ENCODE measurements at regions not wholly inside any gene's neighbourhood (a gene's known extent, or its start where the extent isn't known, plus 50 kb on each side); places are given as distances from the start of the nearest gene placed in this dataset.

GRCh38 chr16:64468515-64469090, 653.3 kb downstream of the CDH11 start:
- Histone ChIP-seq H3K27me3 (ENCODE audit: control insufficient read depth in 1 of 2, insufficient read depth in 2 of 2, low read length in 2 of 2) (no peaks in the 10 kb centered on the region), H3K4me1 (ENCODE audit: control insufficient read depth in 1 of 2, insufficient read depth in 2 of 2, low read length in 2 of 2) (no peaks in the 10 kb centered on the region), H3K9me3 (ENCODE audit: control insufficient read depth in 1 of 2, low read length in 2 of 2) (no peaks in the 10 kb centered on the region), H3K9ac (ENCODE audit: low read depth in 1 of 2, low read length in 2 of 2) (no peak overlapping the region), H3K4me3 (ENCODE audit: low read depth in 1 of 2, low read length in 2 of 2) (no peak overlapping the region), H3K27ac (ENCODE audit: low read depth, low read length) (no peak overlapping the region), H3K36me3 (ENCODE audit: control insufficient read depth in 1 of 2, insufficient read depth in 2 of 2, low read length in 2 of 2) (no peaks in the 10 kb centered on the region)

DNA sequence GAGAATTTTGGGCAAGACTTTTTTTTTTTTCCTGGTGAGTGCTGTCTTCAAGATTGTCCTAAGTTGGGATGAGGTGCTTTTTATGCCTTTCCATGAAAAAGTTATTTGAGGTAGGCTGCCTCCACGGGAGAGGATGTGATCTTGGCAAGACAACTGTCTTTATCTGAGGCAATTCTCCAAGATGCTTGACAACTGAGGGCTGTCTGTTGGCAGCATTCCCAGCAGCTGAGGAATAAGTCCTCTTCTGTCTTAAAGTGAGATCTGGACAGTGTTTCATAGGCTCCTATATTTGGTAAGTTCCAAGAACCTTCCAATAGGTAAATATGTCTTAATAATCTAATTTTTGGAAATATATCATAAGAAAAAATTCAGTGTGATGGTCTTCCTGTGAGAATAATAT, 662.0 kb downstream of the CDH11 start:
- Histone ChIP-seq H3K27ac (ENCODE audit: low read depth, low read length) (no peak overlapping the region), H3K9ac (ENCODE audit: low read depth in 1 of 2, low read length in 2 of 2) (no peak overlapping the region), H3K4me1 (ENCODE audit: control insufficient read depth in 1 of 2, insufficient read depth in 2 of 2, low read length in 2 of 2) (no peaks in the 10 kb centered on the region), H3K27me3 (ENCODE audit: control insufficient read depth in 1 of 2, insufficient read depth in 2 of 2, low read length in 2 of 2) (no peaks in the 10 kb centered on the region), H3K36me3 (ENCODE audit: control insufficient read depth in 1 of 2, insufficient read depth in 2 of 2, low read length in 2 of 2) (no peaks in the 10 kb centered on the region), H3K9me3 (ENCODE audit: control insufficient read depth in 1 of 2, low read length in 2 of 2) (no peaks in the 10 kb centered on the region), H3K4me3 (ENCODE audit: low read depth in 1 of 2, low read length in 2 of 2) (no peak overlapping the region)

DNA sequence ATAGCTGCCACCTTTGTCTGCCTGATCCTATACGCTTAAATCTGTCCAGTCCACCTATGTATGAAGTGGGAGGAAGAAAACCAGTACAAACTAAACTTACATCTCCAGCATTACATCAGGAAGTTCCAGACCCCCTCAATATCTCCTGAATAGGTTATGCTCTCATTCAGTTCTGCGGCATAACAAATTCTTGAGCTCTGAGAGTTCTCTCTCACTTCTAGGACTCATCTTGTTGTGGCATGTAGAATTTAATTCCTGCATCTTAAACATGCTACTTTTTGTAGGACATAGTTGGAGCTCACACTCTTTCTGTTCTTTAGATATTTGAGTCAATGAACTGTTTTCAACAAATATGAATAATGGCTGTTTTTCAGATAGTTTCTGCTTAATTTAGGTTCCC, 662.5 kb downstream of the CDH11 start:
- H3K9ac ChIP-seq (ENCODE audit: low read depth in 1 of 2, low read length in 2 of 2) = no peak overlapping the region
- no peak overlapping the region for H3K4me3 ChIP-seq (ENCODE audit: low read depth in 1 of 2, low read length in 2 of 2)
- no peaks in the 10 kb centered on the region for H3K4me1 ChIP-seq (ENCODE audit: control insufficient read depth in 1 of 2, insufficient read depth in 2 of 2, low read length in 2 of 2)
- no peaks in the 10 kb centered on the region for H3K36me3 ChIP-seq (ENCODE audit: control insufficient read depth in 1 of 2, insufficient read depth in 2 of 2, low read length in 2 of 2)
- no peak overlapping the region for H3K27ac ChIP-seq (ENCODE audit: low read depth, low read length)
- no peaks in the 10 kb centered on the region for H3K9me3 ChIP-seq (ENCODE audit: control insufficient read depth in 1 of 2, low read length in 2 of 2)
- H3K27me3 ChIP-seq (ENCODE audit: control insufficient read depth in 1 of 2, insufficient read depth in 2 of 2, low read length in 2 of 2) = no peaks in the 10 kb centered on the region

GRCh38 chr16:64455275-64455674, 666.6 kb downstream of the CDH11 start:
- no peaks in the 10 kb centered on the region for H3K9me3 ChIP-seq (ENCODE audit: control insufficient read depth in 1 of 2, low read length in 2 of 2)
- H3K4me3 ChIP-seq (ENCODE audit: low read depth in 1 of 2, low read length in 2 of 2) = no peak overlapping the region
- H3K27me3 ChIP-seq (ENCODE audit: control insufficient read depth in 1 of 2, insufficient read depth in 2 of 2, low read length in 2 of 2) = no peaks in the 10 kb centered on the region
- H3K9ac ChIP-seq (ENCODE audit: low read depth in 1 of 2, low read length in 2 of 2) = no peak overlapping the region
- no peak overlapping the region for H3K27ac ChIP-seq (ENCODE audit: low read depth, low read length)
- no peaks in the 10 kb centered on the region for H3K36me3 ChIP-seq (ENCODE audit: control insufficient read depth in 1 of 2, insufficient read depth in 2 of 2, low read length in 2 of 2)
- H3K4me1 ChIP-seq (ENCODE audit: control insufficient read depth in 1 of 2, insufficient read depth in 2 of 2, low read length in 2 of 2) = no peaks in the 10 kb centered on the region

- Histone ChIP-seq H3K4me3 (ENCODE audit: low read depth in 1 of 2, low read length in 2 of 2) (no peak overlapping the region), H3K9ac (ENCODE audit: low read depth in 1 of 2, low read length in 2 of 2) (no peak overlapping the region), H3K27ac (ENCODE audit: low read depth, low read length) (no peak overlapping the region), H3K36me3 (ENCODE audit: control insufficient read depth in 1 of 2, insufficient read depth in 2 of 2, low read length in 2 of 2) (no peaks in the 10 kb centered on the region), H3K4me1 (ENCODE audit: control insufficient read depth in 1 of 2, insufficient read depth in 2 of 2, low read length in 2 of 2) (no peaks in the 10 kb centered on the region), H3K9me3 (ENCODE audit: control insufficient read depth in 1 of 2, low read length in 2 of 2) (no peaks in the 10 kb centered on the region), H3K27me3 (ENCODE audit: control insufficient read depth in 1 of 2, insufficient read depth in 2 of 2, low read length in 2 of 2) (no peaks in the 10 kb centered on the region)
Measured at GRCh38 chr16:64453646-64454045, 668.2 kb downstream of the CDH11 start.

DNA sequence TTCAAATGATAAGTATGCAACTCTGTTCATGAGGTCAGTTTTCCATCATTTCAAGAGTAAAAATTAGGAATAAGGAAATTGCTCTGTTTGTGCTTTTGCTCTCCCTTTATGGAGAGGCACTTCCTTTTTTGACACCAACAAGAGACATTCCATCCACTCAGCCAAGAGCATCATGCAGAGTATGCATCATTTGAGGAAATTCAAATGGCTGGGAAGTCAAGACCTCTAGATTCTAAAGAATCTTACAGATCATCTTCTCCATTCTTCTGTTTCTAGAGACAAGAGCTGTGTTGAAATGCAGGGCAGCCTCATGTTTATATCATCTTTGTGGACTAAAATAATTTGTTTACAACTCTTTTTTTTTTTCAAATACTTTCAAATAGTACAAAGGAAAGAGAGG, 669.4 kb downstream of the CDH11 start:
- Histone ChIP-seq H3K27me3 (ENCODE audit: control insufficient read depth in 1 of 2, insufficient read depth in 2 of 2, low read length in 2 of 2) (no peaks in the 10 kb centered on the region), H3K27ac (ENCODE audit: low read depth, low read length) (no peak overlapping the region), H3K4me1 (ENCODE audit: control insufficient read depth in 1 of 2, insufficient read depth in 2 of 2, low read length in 2 of 2) (no peaks in the 10 kb centered on the region), H3K9me3 (ENCODE audit: control insufficient read depth in 1 of 2, low read length in 2 of 2) (no peaks in the 10 kb centered on the region), H3K4me3 (ENCODE audit: low read depth in 1 of 2, low read length in 2 of 2) (no peak overlapping the region), H3K36me3 (ENCODE audit: control insufficient read depth in 1 of 2, insufficient read depth in 2 of 2, low read length in 2 of 2) (no peaks in the 10 kb centered on the region), H3K9ac (ENCODE audit: low read depth in 1 of 2, low read length in 2 of 2) (no peak overlapping the region)

GRCh38 chr16:64450177-64450576, 671.7 kb downstream of the CDH11 start:
- no peak overlapping the region for H3K9ac ChIP-seq (ENCODE audit: low read depth in 1 of 2, low read length in 2 of 2)
- no peaks in the 10 kb centered on the region for H3K36me3 ChIP-seq (ENCODE audit: control insufficient read depth in 1 of 2, insufficient read depth in 2 of 2, low read length in 2 of 2)
- H3K27me3 ChIP-seq (ENCODE audit: control insufficient read depth in 1 of 2, insufficient read depth in 2 of 2, low read length in 2 of 2) = no peaks in the 10 kb centered on the region
- H3K4me3 ChIP-seq (ENCODE audit: low read depth in 1 of 2, low read length in 2 of 2) = no peak overlapping the region
- H3K9me3 ChIP-seq (ENCODE audit: control insufficient read depth in 1 of 2, low read length in 2 of 2) = no peaks in the 10 kb centered on the region
- no peak overlapping the region for H3K27ac ChIP-seq (ENCODE audit: low read depth, low read length)
- H3K4me1 ChIP-seq (ENCODE audit: control insufficient read depth in 1 of 2, insufficient read depth in 2 of 2, low read length in 2 of 2) = no peaks in the 10 kb centered on the region

DNA sequence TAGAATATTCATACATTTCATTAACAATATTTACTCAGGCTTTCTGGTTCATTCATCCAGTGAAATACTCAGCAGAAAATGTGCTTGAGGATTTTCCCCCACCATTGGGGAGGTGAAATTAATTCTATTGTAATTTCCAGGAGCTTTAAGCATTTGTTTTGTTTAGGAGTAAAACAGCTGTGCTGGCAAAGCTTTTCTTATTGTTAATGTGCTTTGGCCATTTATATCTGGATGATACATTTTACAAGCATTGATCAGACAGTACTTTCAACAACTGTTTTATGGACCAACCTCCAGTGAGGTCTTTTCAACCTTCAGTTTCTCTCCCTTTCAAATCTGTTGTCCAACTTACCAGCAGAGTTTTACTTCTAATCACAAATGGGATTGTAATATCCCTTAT, 672.4 kb downstream of the CDH11 start:
- no peaks in the 10 kb centered on the region for H3K4me1 ChIP-seq (ENCODE audit: control insufficient read depth in 1 of 2, insufficient read depth in 2 of 2, low read length in 2 of 2)
- H3K9me3 ChIP-seq (ENCODE audit: control insufficient read depth in 1 of 2, low read length in 2 of 2) = no peaks in the 10 kb centered on the region
- H3K27ac ChIP-seq (ENCODE audit: low read depth, low read length) = no peak overlapping the region
- no peaks in the 10 kb centered on the region for H3K27me3 ChIP-seq (ENCODE audit: control insufficient read depth in 1 of 2, insufficient read depth in 2 of 2, low read length in 2 of 2)
- H3K9ac ChIP-seq (ENCODE audit: low read depth in 1 of 2, low read length in 2 of 2) = no peak overlapping the region
- H3K36me3 ChIP-seq (ENCODE audit: control insufficient read depth in 1 of 2, insufficient read depth in 2 of 2, low read length in 2 of 2) = no peaks in the 10 kb centered on the region
- no peak overlapping the region for H3K4me3 ChIP-seq (ENCODE audit: low read depth in 1 of 2, low read length in 2 of 2)

DNA sequence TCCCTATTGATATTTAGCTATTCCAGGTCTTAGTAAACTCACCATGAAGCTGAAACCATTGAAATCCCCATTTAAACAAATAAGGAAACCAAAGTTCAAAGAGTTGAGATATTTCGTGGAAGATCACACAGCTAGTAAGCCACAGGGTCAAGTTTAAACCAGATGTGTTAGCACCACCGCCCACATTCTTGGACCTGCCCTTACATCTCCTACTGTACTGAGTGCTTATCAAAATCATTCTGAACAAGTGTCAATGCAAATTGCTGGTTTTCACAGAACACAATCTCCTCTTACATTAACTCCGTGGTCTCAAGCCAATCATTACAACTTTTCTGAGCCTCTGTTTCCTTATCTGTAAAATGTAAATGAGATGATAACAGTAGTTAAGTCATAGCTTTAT, 676.2 kb downstream of the CDH11 start:
- Histone ChIP-seq H3K4me1 (ENCODE audit: control insufficient read depth in 1 of 2, insufficient read depth in 2 of 2, low read length in 2 of 2) (no peaks in the 10 kb centered on the region), H3K36me3 (ENCODE audit: control insufficient read depth in 1 of 2, insufficient read depth in 2 of 2, low read length in 2 of 2) (no peaks in the 10 kb centered on the region), H3K27me3 (ENCODE audit: control insufficient read depth in 1 of 2, insufficient read depth in 2 of 2, low read length in 2 of 2) (no peaks in the 10 kb centered on the region), H3K27ac (ENCODE audit: low read depth, low read length) (no peak overlapping the region), H3K9ac (ENCODE audit: low read depth in 1 of 2, low read length in 2 of 2) (no peak overlapping the region), H3K4me3 (ENCODE audit: low read depth in 1 of 2, low read length in 2 of 2) (no peak overlapping the region), H3K9me3 (ENCODE audit: control insufficient read depth in 1 of 2, low read length in 2 of 2) (no peaks in the 10 kb centered on the region)

- Histone ChIP-seq H3K36me3 (ENCODE audit: control insufficient read depth in 1 of 2, insufficient read depth in 2 of 2, low read length in 2 of 2) (no peaks in the 10 kb centered on the region), H3K9me3 (ENCODE audit: control insufficient read depth in 1 of 2, low read length in 2 of 2) (no peaks in the 10 kb centered on the region), H3K4me3 (ENCODE audit: low read depth in 1 of 2, low read length in 2 of 2) (no peak overlapping the region), H3K4me1 (ENCODE audit: control insufficient read depth in 1 of 2, insufficient read depth in 2 of 2, low read length in 2 of 2) (no peaks in the 10 kb centered on the region), H3K27me3 (ENCODE audit: control insufficient read depth in 1 of 2, insufficient read depth in 2 of 2, low read length in 2 of 2) (no peaks in the 10 kb centered on the region), H3K27ac (ENCODE audit: low read depth, low read length) (no peak overlapping the region), H3K9ac (ENCODE audit: low read depth in 1 of 2, low read length in 2 of 2) (no peak overlapping the region)
Measured at GRCh38 chr16:64445245-64445644, 676.6 kb downstream of the CDH11 start.

DNA sequence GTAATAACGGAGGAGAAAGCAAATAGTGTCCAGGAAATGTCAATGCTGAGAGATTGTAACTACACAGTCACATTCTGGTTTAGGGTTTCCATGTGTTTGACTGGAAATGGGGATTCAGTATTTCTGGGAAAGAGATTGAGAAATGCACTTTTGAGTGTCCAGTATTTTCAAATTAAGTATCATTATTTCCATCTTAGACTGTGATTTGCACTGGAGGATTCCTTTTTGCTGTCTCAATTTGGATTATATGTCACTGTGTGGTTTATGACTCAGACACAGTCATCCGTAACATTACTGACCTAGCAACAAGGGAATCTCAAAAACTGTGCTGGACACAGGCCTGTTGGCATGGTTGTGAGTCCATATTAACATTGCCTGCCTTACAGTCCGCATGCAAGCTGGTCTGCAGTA, 681.4 kb downstream of the CDH11 start:
- no peak overlapping the region for H3K9ac ChIP-seq (ENCODE audit: low read depth in 1 of 2, low read length in 2 of 2)
- H3K9me3 ChIP-seq (ENCODE audit: control insufficient read depth in 1 of 2, low read length in 2 of 2) = peaks cover 0 to 2% of the 10 kb centered on the region in 2 donors
- no peaks in the 10 kb centered on the region for H3K27me3 ChIP-seq (ENCODE audit: control insufficient read depth in 1 of 2, insufficient read depth in 2 of 2, low read length in 2 of 2)
- H3K36me3 ChIP-seq (ENCODE audit: control insufficient read depth in 1 of 2, insufficient read depth in 2 of 2, low read length in 2 of 2) = no peaks in the 10 kb centered on the region
- no peaks in the 10 kb centered on the region for H3K4me1 ChIP-seq (ENCODE audit: control insufficient read depth in 1 of 2, insufficient read depth in 2 of 2, low read length in 2 of 2)
- no peak overlapping the region for H3K4me3 ChIP-seq (ENCODE audit: low read depth in 1 of 2, low read length in 2 of 2)
- no peak overlapping the region for H3K27ac ChIP-seq (ENCODE audit: low read depth, low read length)
